HG03354 (cell line): ENCODE measurements at regions not wholly inside any gene's neighbourhood (a gene's known extent, or its start where the extent isn't known, plus 50 kb on each side); places are given as distances from the start of the nearest gene placed in this dataset.

Experiments used
- ATAC-seq: cut with Tn5 transposase; IDR thresholded peaks from one replicate; pipeline ENCODE4 v1.9.1; 2021; ENCODE audit warnings: mild to moderate bottlenecking; ENCODE audit not compliant: unreplicated experiment, poor library complexity, severe bottlenecking

GRCh38 chr18:30578707-30579106 is 463.8 kb downstream of the DSC3 start:
- ATAC-seq = no peak

GRCh38 chr18:30572214-30572613 is 470.3 kb downstream of the DSC3 start:
- no peak for ATAC-seq

GRCh38 chr18:30568333-30568732 is 474.2 kb downstream of the DSC3 start:
- no peak for ATAC-seq

- ATAC-seq = no peak
These were observed 475.7 kb downstream of the DSC3 start for GRCh38 chr18:30566877-30567276.

- ATAC-seq = no peak
These were observed 480.3 kb downstream of the DSC3 start for GRCh38 chr18:30562231-30562630.

GRCh38 chr18:30556112-30556511 is 486.4 kb downstream of the DSC3 start:
- no peak for ATAC-seq

GRCh38 chr18:30545393-30545792 is 497.1 kb downstream of the DSC3 start:
- no peak for ATAC-seq

GRCh38 chr18:30544141-30544540 is 498.4 kb downstream of the DSC3 start:
- no peak for ATAC-seq

GRCh38 chr18:30533716-30534115 is 508.8 kb downstream of the DSC3 start:
- no peak for ATAC-seq

GRCh38 chr18:30527917-30528316 is 514.6 kb downstream of the DSC3 start:
- ATAC-seq = no peak

- ATAC-seq = no peak
These were observed 515.3 kb downstream of the DSC3 start for GRCh38 chr18:30527226-30527625.

GRCh38 chr18:30522288-30522929 is 520.1 kb downstream of the DSC3 start:
- no peak for ATAC-seq

GRCh38 chr18:30514059-30514458 is 528.5 kb downstream of the DSC3 start:
- no peak for ATAC-seq

- ATAC-seq = no peak
These were observed 529.7 kb downstream of the DSC3 start for GRCh38 chr18:30512872-30513271.

GRCh38 chr18:30510882-30511281 is 531.7 kb downstream of the DSC3 start:
- ATAC-seq = no peak

GRCh38 chr18:30501594-30501993 is 540.9 kb downstream of the DSC3 start:
- ATAC-seq = no peak

GRCh38 chr18:30500240-30500945 is 542.1 kb downstream of the DSC3 start:
- no peak for ATAC-seq

- ATAC-seq = no peak
These were observed 542.8 kb downstream of the DSC3 start for GRCh38 chr18:30499721-30500120.

GRCh38 chr18:30492552-30493129 is 549.9 kb downstream of the DSC3 start:
- ATAC-seq = no peak

GRCh38 chr18:30491815-30492551 is 550.6 kb downstream of the DSC3 start:
- no peak for ATAC-seq
